LNCaP clone FGC (cell line): ENCODE measurements at regions not wholly inside any gene's neighbourhood (a gene's known extent, or its start where the extent isn't known, plus 50 kb on each side); places are given as distances from the start of the nearest gene placed in this dataset.
"Not testable (repeated sequence)": the region's sequence is repeated elsewhere in the genome, so short reads cannot be mapped to it uniquely, and the experiment has no call there.

Experiments used
- DNase-seq: peaks from one replicate; pipeline ENCODE4 v3.0.0-alpha.2; 2011; ENCODE audit warnings: low read depth
- H3K4me3 ChIP-seq: 2 replicates; pipeline ENCODE4 v1.5.1; 2011; ENCODE audit warnings: mild to moderate bottlenecking, low read depth, low read length, control low read depth
- TF ChIP-seq, protein P1 (sequence below): IDR thresholded peaks from 2 replicates; pipeline ENCODE4 v1.5.1; 2012; ENCODE audit warnings: mild to moderate bottlenecking; ENCODE audit not compliant: control insufficient read depth, insufficient read depth; ENCODE audit errors: extremely low read depth

DNA sequence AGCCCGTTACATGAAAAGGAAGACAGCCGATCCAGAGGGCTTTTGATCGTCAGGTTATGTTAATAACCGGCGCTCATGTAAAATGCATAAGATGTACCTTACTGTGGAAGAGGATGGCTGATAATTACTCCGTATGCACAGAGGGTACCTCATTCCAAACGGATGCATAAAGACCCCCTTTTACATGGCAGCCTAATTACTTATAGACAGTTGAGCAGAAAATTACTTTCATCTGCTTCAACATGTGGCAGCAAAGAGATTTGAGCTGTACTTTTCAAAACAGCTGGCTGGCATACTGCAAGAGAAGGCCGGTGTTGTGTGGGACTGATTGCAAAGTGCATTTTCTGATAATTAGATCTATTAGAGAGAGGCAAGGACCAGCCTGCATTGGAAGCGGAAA, 103.4 kb downstream of the SHOX start:
- DNase-seq = no peak
- TF ChIP-seq, protein P1, sequence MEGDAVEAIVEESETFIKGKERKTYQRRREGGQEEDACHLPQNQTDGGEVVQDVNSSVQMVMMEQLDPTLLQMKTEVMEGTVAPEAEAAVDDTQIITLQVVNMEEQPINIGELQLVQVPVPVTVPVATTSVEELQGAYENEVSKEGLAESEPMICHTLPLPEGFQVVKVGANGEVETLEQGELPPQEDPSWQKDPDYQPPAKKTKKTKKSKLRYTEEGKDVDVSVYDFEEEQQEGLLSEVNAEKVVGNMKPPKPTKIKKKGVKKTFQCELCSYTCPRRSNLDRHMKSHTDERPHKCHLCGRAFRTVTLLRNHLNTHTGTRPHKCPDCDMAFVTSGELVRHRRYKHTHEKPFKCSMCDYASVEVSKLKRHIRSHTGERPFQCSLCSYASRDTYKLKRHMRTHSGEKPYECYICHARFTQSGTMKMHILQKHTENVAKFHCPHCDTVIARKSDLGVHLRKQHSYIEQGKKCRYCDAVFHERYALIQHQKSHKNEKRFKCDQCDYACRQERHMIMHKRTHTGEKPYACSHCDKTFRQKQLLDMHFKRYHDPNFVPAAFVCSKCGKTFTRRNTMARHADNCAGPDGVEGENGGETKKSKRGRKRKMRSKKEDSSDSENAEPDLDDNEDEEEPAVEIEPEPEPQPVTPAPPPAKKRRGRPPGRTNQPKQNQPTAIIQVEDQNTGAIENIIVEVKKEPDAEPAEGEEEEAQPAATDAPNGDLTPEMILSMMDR = no peak
- H3K4me3 ChIP-seq = no peak overlapping the region

DNA sequence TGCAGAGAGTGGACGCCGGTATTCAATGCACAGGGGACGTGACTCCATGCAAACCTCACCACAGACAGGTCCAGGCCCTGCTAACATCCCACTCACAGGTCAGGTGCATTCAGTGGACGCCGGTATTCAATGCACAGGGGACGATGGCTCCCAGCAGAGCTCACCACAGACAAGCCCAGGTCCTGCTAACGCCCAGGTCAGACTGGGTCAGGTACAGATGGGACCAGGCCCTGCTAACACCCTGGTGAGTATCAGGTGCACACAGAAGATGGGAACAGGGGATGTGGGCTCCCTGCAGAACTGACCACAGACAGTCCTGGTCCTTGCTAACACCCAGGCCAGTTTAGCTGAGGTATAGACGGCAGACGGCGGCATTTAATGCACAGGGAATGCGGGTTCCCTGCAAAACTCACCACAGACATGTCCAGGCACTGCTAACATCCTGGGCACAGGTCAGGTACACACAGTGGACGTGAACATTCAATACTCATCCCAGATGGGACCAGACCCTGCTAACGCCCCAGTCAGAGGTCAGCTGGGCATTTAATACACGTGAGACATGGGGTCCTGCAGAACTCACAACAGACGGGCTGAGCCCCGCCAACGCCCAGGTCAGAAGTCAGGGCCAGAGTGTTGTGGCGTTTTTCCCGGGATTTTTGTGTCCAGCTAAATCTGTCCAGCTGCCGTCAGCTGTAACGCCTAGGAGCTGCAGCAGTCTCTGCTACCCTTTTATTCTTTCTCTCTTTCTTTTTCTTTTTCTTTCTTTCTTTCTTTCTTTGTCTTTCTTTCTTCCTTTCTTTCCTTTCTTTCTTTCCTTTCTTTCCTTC, 99.2 kb downstream of the SHOX start:
- no peak for DNase-seq
- no peak overlapping the region for H3K4me3 ChIP-seq
- TF ChIP-seq, protein P1 = no peak

DNA sequence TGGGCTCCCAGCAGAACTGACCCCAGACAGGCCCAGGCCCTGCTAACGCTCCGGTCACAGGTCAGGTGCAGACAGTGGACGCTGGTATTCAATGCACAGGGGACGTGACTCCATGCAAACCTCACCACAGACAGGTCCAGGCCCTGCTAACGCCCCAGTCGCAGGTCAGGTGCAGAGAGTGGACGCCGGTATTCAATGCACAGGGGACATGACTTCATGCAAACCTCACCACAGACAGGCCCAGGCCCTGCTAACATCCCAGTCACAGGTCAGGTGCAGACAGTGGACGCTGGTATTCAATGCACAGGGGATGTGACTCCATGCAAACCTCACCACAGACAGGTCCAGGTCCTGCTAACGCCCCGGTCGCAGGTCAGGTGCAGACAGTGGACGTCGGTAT, 98.5 kb downstream of the SHOX start:
- H3K4me3 ChIP-seq, DNase-seq: not testable (repeated sequence)

DNA sequence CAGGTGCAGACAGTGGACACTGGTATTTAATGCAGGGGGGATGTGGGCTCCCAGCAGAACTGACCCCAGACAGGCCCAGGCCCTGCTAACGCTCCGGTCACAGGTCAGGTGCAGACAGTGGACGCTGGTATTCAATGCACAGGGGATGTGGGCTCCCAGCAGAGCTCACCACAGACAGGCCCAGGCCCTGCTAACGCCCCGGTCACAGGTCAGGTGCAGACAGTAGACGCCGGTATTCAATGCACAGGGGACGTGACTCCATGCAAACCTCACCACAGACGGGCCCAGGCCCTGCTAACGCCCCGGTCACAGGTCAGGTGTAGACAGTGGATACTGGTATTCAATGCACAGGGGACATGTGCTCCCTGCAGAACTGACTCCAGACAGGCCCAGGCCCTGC, 98.0 kb downstream of the SHOX start:
- H3K4me3 ChIP-seq = not testable (repeated sequence)

DNA sequence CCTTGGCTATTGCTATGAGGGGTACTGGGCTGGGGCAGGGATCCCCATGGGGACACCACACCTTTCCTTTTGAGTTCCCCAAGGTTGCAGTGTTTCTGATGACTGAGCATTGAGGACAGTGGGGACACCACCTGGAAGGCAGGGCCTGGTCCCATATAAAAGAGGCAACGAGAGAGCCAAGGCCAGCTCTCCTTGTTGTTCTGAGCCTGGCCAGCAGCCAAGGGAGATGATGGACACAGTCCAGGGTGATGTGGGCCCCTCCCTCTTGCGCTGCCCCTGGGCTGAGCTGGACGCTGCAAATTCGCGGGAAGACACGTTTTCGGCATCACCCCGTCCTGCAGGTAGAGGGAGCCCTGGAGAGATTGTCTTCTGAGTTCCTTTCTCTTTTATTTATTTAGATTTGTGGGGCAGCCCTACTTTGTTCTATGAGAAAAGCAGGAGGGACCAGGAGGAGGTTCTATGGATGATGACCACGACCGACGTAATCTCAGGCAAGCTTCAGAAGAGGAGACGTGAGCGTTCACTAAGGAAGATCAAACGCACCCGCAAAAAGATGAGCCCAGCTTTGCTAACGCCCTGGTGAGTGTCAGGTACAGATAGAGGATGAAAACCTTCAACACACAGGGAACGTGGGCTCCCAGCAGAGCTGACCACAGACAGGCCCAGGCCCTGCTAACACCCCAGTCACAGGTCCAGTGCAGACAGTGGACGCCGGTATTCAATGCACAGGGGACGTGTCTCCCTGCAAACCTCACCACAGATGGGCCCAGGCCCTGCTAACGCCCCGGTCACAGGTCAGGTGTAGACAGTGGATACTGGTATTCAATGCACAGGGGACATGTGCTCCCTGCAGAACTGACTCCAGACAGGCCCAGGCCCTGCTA, 97.4 kb downstream of the SHOX start:
- DNase-seq = no peak
- TF ChIP-seq, protein P1 = peak; percentile 44
- no peak overlapping the region for H3K4me3 ChIP-seq

More for the DNA sequence above, 98.0 kb downstream of the SHOX start:
- DNase-seq = not testable (repeated sequence)

DNA sequence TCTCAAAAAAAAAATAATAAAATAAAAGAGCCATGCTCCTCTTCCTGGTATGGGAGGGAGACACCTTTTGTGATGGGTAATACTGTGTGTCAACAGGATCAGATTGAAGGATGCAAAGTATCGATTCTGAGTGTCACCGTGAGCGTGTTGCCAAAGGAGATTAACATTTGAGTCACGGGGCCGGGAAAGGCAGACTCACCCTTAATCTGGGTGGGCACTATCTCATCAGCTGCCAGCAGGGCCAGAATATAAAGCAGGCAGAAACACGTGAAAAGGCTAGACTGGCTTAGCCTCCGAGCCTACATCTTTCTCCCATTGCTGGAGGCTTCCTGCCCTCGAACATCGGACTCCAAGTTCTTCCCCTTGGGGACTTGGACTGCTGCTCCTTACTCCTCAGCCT, 95.4 kb downstream of the SHOX start:
- TF ChIP-seq, protein P1 = no peak
- DNase-seq = no peak
- H3K4me3 ChIP-seq = no peak overlapping the region

DNA sequence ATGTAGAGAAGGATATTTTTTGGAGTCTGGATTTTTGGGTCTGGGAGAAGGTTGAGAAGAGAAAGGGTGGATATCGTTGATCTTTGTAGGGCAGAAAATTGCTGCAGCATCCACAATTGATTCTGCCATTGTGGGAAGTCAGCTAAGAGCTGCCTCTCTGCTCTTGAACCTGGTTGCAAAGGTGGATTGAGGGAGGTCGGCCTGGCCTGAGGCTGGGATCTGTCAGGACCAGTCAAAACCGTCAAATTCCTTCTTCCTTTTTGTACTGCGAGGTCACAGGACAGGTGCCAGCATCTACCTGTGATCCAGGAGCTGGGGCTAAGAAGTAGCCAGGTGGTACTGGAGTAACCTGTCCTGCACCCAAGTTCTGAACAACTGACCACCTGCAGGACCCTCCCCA, 93.7 kb downstream of the SHOX start:
- DNase-seq = no peak
- H3K4me3 ChIP-seq = no peak overlapping the region
- TF ChIP-seq, protein P1 = no peak

DNA sequence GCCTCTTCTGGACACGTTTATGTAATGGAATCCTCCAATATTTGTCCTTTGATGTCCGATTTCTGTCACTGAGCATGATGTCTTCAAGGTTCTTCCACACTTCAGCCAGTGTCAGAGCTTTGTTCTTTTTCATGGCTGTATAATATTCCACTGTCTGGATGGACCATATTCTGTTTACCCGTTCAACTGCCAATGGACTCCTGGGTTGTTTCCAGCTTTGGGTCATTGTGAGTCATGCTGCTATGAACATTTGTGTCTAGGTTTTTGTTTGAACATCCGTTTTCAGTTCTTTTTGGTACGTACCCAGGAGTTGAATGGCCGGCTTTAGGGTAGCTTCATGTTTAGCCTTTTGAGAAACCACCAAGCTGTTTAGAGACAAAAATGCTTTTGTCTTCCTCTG, 93.2 kb downstream of the SHOX start:
- TF ChIP-seq, protein P1 = no peak

More for the DNA sequence above, 93.2 kb downstream of the SHOX start:
- H3K4me3 ChIP-seq = no peak overlapping the region
- no peak for DNase-seq
